Non-pigmented ciliary epithelial cell (primary cell): ENCODE measurements at regions not wholly inside any gene's neighbourhood (a gene's known extent, or its start where the extent isn't known, plus 50 kb on each side); places are given as distances from the start of the nearest gene placed in this dataset.
"Not testable (repeated sequence)": the region's sequence is repeated elsewhere in the genome, so short reads cannot be mapped to it uniquely, and the experiment has no call there.

Source experiments
- DNase-seq: peaks from one replicate; pipeline ENCODE4 v3.0.0-alpha.2; 2010; ENCODE audit warnings: low read depth

- no peak for DNase-seq
Measured at GRCh38 chr5:167822241-167822640, 469.2 kb upstream of the WWC1 start.

GRCh38 chr5:167823405-167823804, 468.0 kb upstream of the WWC1 start:
- DNase-seq: no peak

- DNase-seq: no peak
Measured at GRCh38 chr5:167827766-167828165, 463.7 kb upstream of the WWC1 start.

- DNase-seq: no peak
Measured at GRCh38 chr5:167831754-167832504, 459.5 kb upstream of the WWC1 start.

GRCh38 chr5:167832609-167833008, 458.8 kb upstream of the WWC1 start:
- DNase-seq: no peak

- no peak for DNase-seq
Measured at GRCh38 chr5:167833456-167833855, 458.0 kb upstream of the WWC1 start.

GRCh38 chr5:167835146-167835545, 456.3 kb upstream of the WWC1 start:
- no peak for DNase-seq

- no peak for DNase-seq
Measured at GRCh38 chr5:167837127-167837526, 454.3 kb upstream of the WWC1 start.

GRCh38 chr5:167839065-167839464, 452.4 kb upstream of the WWC1 start:
- no peak for DNase-seq

- no peak for DNase-seq
Measured at GRCh38 chr5:167840527-167841130, 450.8 kb upstream of the WWC1 start.

- no peak for DNase-seq
Measured at GRCh38 chr5:167843881-167844572, 447.4 kb upstream of the WWC1 start.

GRCh38 chr5:167845952-167846351, 445.5 kb upstream of the WWC1 start:
- no peak for DNase-seq

- DNase-seq: no peak
Measured at GRCh38 chr5:167849874-167850273, 441.6 kb upstream of the WWC1 start.

- no peak for DNase-seq
Measured at GRCh38 chr5:167850911-167851310, 440.5 kb upstream of the WWC1 start.

GRCh38 chr5:167851416-167851815, 440.0 kb upstream of the WWC1 start:
- no peak for DNase-seq

GRCh38 chr5:167852515-167852914, 438.9 kb upstream of the WWC1 start:
- DNase-seq: no peak

- peak; percentile 46 for DNase-seq
Measured at GRCh38 chr5:167853421-167853820, 438.0 kb upstream of the WWC1 start.

- no peak for DNase-seq
Measured at GRCh38 chr5:167855818-167856217, 435.6 kb upstream of the WWC1 start.

- no peak for DNase-seq
Measured at GRCh38 chr5:167857321-167857720, 434.1 kb upstream of the WWC1 start.

GRCh38 chr5:167858186-167858855, 433.1 kb upstream of the WWC1 start:
- not testable (repeated sequence) for DNase-seq

- no peak for DNase-seq
Measured at GRCh38 chr5:167861129-167861927, 430.1 kb upstream of the WWC1 start.

- no peak for DNase-seq
Measured at GRCh38 chr5:167861928-167862426, 429.5 kb upstream of the WWC1 start.
